ENCODE measurements at regions not wholly inside any gene's neighbourhood (a gene's known extent, or its start where the extent isn't known, plus 50 kb on each side); places are given as distances from the start of the nearest gene placed in this dataset.

DNA sequence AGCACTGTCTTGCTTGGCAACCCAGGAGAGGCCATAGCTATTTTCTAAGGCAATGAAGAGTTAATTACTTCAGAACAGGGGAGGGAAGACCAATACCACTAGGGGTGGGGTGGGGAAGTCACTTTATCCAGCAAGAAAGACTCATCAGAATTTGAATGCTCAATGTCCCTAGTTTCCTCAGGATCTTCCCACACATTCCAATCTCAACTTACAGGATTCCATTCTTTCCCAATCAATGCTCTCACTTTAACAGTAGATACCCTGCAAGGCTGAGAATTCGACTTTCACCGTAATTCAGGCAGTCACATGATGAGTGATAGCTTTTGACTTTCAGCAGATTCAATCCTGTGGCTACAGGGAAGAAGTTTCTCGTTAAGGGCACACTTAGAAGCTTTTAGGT is 526.6 kb upstream of the SEL1L start:
- H3K4me1 ChIP-seq = no peaks in the 10 kb centered on the region
- DNase-seq (no peak), ATAC-seq (no peak)
- TF ChIP-seq CTCF (IDR thresholded peaks at IDR 0.05) = no peak
- H3K27me3 ChIP-seq (ENCODE audit: low read depth) = no peaks in the 10 kb centered on the region
- no peaks in the 10 kb centered on the region for H3K9me3 ChIP-seq
- no peaks in the 10 kb centered on the region for H3K36me3 ChIP-seq
- no peak overlapping the region for H3K4me3 ChIP-seq
- no peak overlapping the region for H3K27ac ChIP-seq
- intact Hi-C loops (cut with DNase I) = no loop called here

- ATAC-seq (no peak), DNase-seq (no peak)
- Histone ChIP-seq H3K4me3 (no peak overlapping the region), H3K27me3 (ENCODE audit: low read depth) (no peaks in the 10 kb centered on the region), H3K4me1 (no peaks in the 10 kb centered on the region), H3K36me3 (no peaks in the 10 kb centered on the region), H3K27ac (no peak overlapping the region), H3K9me3 (no peaks in the 10 kb centered on the region)
- TF ChIP-seq CTCF (IDR thresholded peaks at IDR 0.05) = no peak
- intact Hi-C loops (cut with DNase I) = no loop called here
These were observed 533.7 kb upstream of the SEL1L start for GRCh38 chr14:82067221-82067875.

DNA sequence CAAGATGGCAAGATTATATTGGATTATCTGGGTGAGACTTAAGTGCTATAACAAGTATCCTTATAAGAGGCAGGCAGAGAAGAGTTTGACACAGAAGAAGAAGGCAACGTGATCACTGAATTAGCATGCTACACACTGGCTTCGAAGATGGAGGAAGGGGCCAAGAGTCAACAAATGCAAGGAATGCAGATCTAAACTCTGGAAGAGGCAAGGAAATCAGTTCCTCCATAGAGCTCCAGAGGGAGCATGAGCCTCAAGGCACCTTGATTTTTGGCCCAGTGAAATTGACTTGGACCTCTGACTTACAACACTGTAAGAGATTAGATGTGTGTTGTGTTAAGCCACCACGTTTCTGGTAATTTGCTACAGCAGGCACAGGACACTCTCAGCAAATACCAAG is 536.4 kb upstream of the SEL1L start:
- H3K9me3 ChIP-seq = no peaks in the 10 kb centered on the region
- intact Hi-C loops (cut with DNase I) = no loop called here
- no peak overlapping the region for H3K4me3 ChIP-seq

GRCh38 chr14:82070753-82071152 is 537.1 kb upstream of the SEL1L start:
- Histone ChIP-seq H3K36me3 (no peaks in the 10 kb centered on the region), H3K27me3 (ENCODE audit: low read depth) (no peaks in the 10 kb centered on the region), H3K4me1 (no peaks in the 10 kb centered on the region), H3K4me3 (no peak overlapping the region), H3K9me3 (no peaks in the 10 kb centered on the region), H3K27ac (no peak overlapping the region)
- intact Hi-C loops (cut with DNase I) = no loop called here
- DNase-seq (no peak), ATAC-seq (no peak)
- TF ChIP-seq CTCF (IDR thresholded peaks at IDR 0.05) = no peak

More for the DNA sequence above, 536.4 kb upstream of the SEL1L start:
- TF ChIP-seq CTCF (IDR thresholded peaks at IDR 0.05) = no peak
- DNase-seq (no peak), ATAC-seq (no peak)
- H3K27me3 ChIP-seq (ENCODE audit: low read depth) = no peaks in the 10 kb centered on the region
- H3K36me3 ChIP-seq = no peaks in the 10 kb centered on the region
- no peak overlapping the region for H3K27ac ChIP-seq
- no peaks in the 10 kb centered on the region for H3K4me1 ChIP-seq

DNA sequence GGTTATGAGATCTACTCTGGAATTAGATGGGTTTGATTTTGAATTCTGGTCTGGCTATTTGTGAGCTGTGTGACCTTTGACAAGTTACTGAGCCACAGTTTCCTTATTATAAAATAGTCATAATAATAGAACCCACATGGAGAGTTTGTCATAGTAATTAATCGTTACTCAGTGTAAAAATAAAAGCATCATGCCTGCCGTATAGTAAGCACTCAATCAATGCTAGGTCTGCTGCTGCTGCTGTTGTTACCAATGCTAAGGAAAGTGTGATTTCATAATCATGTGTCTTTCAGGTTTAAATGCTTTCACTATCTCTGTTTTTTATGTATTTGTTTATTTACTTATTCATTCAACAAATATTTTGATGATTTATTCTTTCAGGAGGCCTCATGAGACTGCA is 539.9 kb upstream of the SEL1L start:
- ATAC-seq (no peak), DNase-seq (no peak)
- no peaks in the 10 kb centered on the region for H3K36me3 ChIP-seq
- TF ChIP-seq CTCF (IDR thresholded peaks at IDR 0.05) = no peak
- H3K4me3 ChIP-seq = no peak overlapping the region
- H3K27me3 ChIP-seq (ENCODE audit: low read depth) = no peaks in the 10 kb centered on the region
- no peaks in the 10 kb centered on the region for H3K4me1 ChIP-seq
- H3K27ac ChIP-seq = no peak overlapping the region
- intact Hi-C loops (cut with DNase I) = no loop called here
- no peaks in the 10 kb centered on the region for H3K9me3 ChIP-seq
